ENCODE measurements at regions not wholly inside any gene's neighbourhood (a gene's known extent, or its start where the extent isn't known, plus 50 kb on each side); places are given as distances from the start of the nearest gene placed in this dataset.
"Not testable (repeated sequence)": the region's sequence is repeated elsewhere in the genome, so short reads cannot be mapped to it uniquely, and the experiment has no call there.

GRCh38 chr12:5269846-5270245 lies 162.1 kb upstream of the NTF3 start:
- no peaks in the 10 kb centered on the region for H3K36me3 Mint-ChIP-seq (ENCODE audit: low read depth)
- H3K27me3 Mint-ChIP-seq (ENCODE audit: low read depth) = peaks cover 4% of the 10 kb centered on the region
- H3K9me3 Mint-ChIP-seq = no peaks in the 10 kb centered on the region
- no peak overlapping the region for H3K27ac Mint-ChIP-seq
- TF ChIP-seq CTCF (IDR thresholded peaks at IDR 0.05; ENCODE audit: unreplicated experiment in 3 of 3) = no peak
- H3K4me1 Mint-ChIP-seq = peaks cover 20% of the 10 kb centered on the region
- H3K4me3 Mint-ChIP-seq = no peak overlapping the region

DNA sequence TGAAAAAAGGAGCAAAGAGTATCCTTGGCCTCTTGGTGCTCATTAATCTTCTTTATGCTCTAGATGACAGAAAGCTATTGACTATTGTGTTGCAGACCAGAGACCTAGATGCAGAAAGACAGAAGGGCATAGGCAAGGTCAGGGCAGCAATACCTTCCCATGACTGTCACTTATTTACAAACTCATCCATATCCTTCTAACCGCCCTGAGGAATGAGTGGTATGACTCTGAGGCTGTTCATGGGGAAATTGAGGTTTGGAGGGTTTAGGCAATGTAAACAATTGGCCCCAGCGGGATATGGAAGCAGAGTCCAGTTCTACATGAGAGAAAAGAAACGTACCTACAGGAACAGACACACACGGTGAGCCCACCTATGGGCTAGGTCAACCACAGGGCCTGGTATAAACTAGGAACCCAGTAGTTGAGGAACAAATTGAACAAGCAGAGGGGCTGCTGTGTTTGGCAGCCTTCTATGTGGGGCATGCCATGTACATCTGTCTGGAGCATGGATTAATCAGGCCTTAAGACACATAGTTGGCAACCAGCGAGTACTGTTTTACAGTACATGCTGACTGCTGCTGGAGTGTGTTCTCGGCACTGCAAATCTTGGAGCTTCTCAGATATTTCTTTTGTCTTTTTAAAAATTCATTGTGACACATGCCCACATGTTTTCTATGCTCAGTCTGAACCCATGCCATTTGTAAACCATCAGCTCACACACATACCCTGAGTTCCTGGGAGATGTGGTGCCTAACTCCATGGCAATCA lies 159.7 kb upstream of the NTF3 start:
- Mint-ChIP-seq H3K36me3 (ENCODE audit: low read depth) (no peaks in the 10 kb centered on the region), H3K27me3 (ENCODE audit: low read depth) (peaks cover 4% of the 10 kb centered on the region), H3K4me3 (no peak overlapping the region), H3K4me1 (peaks cover 22% of the 10 kb centered on the region), H3K9me3 (no peaks in the 10 kb centered on the region), H3K27ac (no peak overlapping the region)
- TF ChIP-seq CTCF (IDR thresholded peaks at IDR 0.05; ENCODE audit: unreplicated experiment in 3 of 3) = no peak

DNA sequence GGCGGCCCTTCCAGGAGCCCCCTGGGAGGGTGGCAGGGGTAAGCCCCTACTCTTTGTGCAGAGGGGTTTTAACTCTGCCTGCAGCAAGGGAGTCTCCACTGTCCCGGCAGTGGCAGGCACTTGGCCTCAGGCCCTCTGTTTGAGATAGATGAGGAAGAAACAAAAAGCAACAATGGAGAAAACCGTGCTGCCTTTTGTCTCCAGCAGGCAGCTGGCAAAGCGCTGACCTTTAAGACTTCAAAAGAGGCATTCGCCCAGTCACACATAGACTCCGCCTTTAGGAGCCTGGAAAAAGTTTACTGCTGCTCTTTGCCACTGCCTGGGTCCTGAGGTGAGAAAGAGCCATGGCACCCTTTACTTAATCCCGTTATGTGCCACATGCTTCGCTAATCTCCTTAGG lies 158.2 kb upstream of the NTF3 start:
- TF ChIP-seq CTCF (IDR thresholded peaks at IDR 0.05; ENCODE audit: unreplicated experiment in 3 of 3) = no peak
- no peaks in the 10 kb centered on the region for H3K9me3 Mint-ChIP-seq
- no peak overlapping the region for H3K4me3 Mint-ChIP-seq
- peaks cover 22% of the 10 kb centered on the region for H3K4me1 Mint-ChIP-seq
- H3K36me3 Mint-ChIP-seq (ENCODE audit: low read depth) = no peaks in the 10 kb centered on the region
- no peak overlapping the region for H3K27ac Mint-ChIP-seq
- H3K27me3 Mint-ChIP-seq (ENCODE audit: low read depth) = peaks cover 4% of the 10 kb centered on the region

DNA sequence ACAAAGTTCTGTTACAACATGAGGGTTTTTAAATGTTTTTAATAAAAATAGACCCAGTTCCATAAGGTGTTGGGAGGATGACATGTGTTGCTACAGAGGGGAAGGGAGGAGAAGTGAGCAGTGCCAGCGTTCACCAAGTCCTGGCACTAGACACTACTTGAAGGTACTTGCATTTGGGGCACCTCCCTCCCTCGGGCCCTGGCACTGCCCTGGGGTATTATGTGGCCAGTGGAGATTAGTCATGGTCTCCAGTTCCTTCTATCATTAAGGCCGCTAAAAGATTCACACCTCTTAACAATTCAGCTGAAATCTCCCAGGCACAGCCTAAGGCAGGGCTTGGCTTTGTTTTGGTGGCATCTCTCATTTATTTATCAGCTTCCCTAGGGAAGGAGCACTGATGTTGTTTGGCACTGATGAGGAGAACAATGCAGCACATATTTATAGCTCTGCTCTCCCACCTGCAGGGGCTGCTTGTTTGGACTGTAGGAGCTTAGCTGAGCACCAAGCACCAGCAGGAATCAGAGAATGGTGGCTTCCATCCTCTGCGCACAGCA lies 155.5 kb upstream of the NTF3 start:
- peaks cover 22% of the 10 kb centered on the region for H3K4me1 Mint-ChIP-seq
- H3K9me3 Mint-ChIP-seq = no peaks in the 10 kb centered on the region
- TF ChIP-seq CTCF (IDR thresholded peaks at IDR 0.05; ENCODE audit: unreplicated experiment in 3 of 3) = no peak
- no peak overlapping the region for H3K27ac Mint-ChIP-seq
- peaks cover 4% of the 10 kb centered on the region for H3K27me3 Mint-ChIP-seq (ENCODE audit: low read depth)
- no peak overlapping the region for H3K4me3 Mint-ChIP-seq
- H3K36me3 Mint-ChIP-seq (ENCODE audit: low read depth) = no peaks in the 10 kb centered on the region

GRCh38 chr12:5280086-5280485 lies 151.8 kb upstream of the NTF3 start:
- H3K27me3 Mint-ChIP-seq (ENCODE audit: low read depth) = no peaks in the 10 kb centered on the region
- H3K9me3 Mint-ChIP-seq = peaks cover 3% of the 10 kb centered on the region
- no peaks in the 10 kb centered on the region for H3K4me1 Mint-ChIP-seq
- no peak overlapping the region for H3K4me3 Mint-ChIP-seq
- H3K36me3 Mint-ChIP-seq (ENCODE audit: low read depth) = no peaks in the 10 kb centered on the region
- no peak overlapping the region for H3K27ac Mint-ChIP-seq
- TF ChIP-seq CTCF (IDR thresholded peaks at IDR 0.05; ENCODE audit: unreplicated experiment in 3 of 3) = no peak

DNA sequence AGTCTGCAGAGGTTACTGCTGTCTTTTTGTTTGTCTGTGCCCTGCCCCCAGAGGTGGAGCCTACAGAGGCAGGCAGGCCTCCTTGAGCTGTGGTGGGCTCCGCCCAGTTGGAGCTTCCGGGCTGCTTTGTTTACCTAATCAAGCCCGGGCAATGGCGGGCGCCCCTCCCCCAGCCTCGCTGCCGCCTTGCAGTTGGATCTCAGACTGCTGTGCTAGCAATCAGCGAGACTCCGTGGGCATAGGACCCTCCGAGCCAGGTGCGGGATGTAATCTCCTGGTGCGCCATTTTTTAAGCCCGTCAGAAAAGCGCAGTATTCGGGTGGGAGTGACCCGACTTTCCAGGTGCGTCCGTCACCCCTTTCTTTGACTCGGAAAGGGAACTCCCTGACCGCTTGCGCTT lies 141.5 kb upstream of the NTF3 start:
- H3K36me3 Mint-ChIP-seq (ENCODE audit: low read depth); H3K4me1 Mint-ChIP-seq; H3K27ac Mint-ChIP-seq; H3K4me3 Mint-ChIP-seq; H3K9me3 Mint-ChIP-seq: not testable (repeated sequence)
- peaks cover 12% of the 10 kb centered on the region for H3K27me3 Mint-ChIP-seq (ENCODE audit: low read depth)
